HCT116 (cell line): ENCODE measurements at regions not wholly inside any gene's neighbourhood (a gene's known extent, or its start where the extent isn't known, plus 50 kb on each side); places are given as distances from the start of the nearest gene placed in this dataset.

ENCODE experiments used
- ATAC-seq: fragments of 200-7000 bp; cut with Tn5 transposase; 2 replicates; pipeline ENCODE4 v1.9.1; 2020; ENCODE audit warnings: mild to moderate bottlenecking, moderate library complexity
- BruUV-seq: library from RNA; stranded (reverse); fragments of 400-500 nt; replicated peaks from 2 replicates; lab custom pipeline; 2021; lab: Mats Ljungman, UMichigan
- CTCF ChIA-PET: fragments of 300-600 bp; sonication (Branson Sonifier 250); formaldehyde crosslinking; loops from one replicate; lab custom pipeline; 2021; ENCODE audit warnings: antibody characterized with exemption; lab: Charles Lee
- POLR2A ChIA-PET: fragments of 300-600, 350-600 bp; sonication (Branson Sonifier 250); formaldehyde crosslinking; loops from one replicate; lab custom pipeline; 2021; ENCODE audit warnings: antibody characterized with exemption; lab: Charles Lee
- RAD21 ChIA-PET, 2 experiments: fragments of 300-600 bp; sonication (Branson Sonifier 250); formaldehyde crosslinking; loops; one replicate each; lab custom pipeline; 2023; ENCODE audit warnings: low total read pairs in 2 of 2; ENCODE audit not compliant: uncharacterized antibody in 2 of 2, unreplicated experiment in 2 of 2, low non-redundant PET in 1 of 2; lab: Charles Lee
- DNase-seq: peaks from one replicate; pipeline ENCODE4 v3.0.0-alpha.2; 2010; ENCODE audit warnings: low read depth, low spot score
- H2AFZ ChIP-seq: fragments of 200-600 bp; shearing (Covaris generic), sonication (generic); 2 replicates; pipeline ENCODE4 v1.6.1; 2017; ENCODE audit warnings: low read depth, mixed run types, mixed read lengths, antibody characterized with exemption, low read length; ENCODE audit not compliant: poor library complexity, severe bottlenecking
- H3K27ac ChIP-seq: 2 replicates; pipeline ENCODE4 v1.5.1; 2012; ENCODE audit warnings: low read depth, low read length
- H3K27me3 ChIP-seq: fragments of 200-600 bp; sonication (generic); 2 replicates; pipeline ENCODE4 v1.6.1; 2016; ENCODE audit warnings: mixed run types, low read length, mixed read lengths; ENCODE audit not compliant: insufficient read depth
- H3K36me3 ChIP-seq, 2 experiments: fragments of 200-500 bp in 1 of 2; fragments of 200-600 bp in 1 of 2; sonication (Bioruptor generic) in 1 of 2; sonication (generic) in 1 of 2; 2 replicates each; pipeline versions ENCODE4 v1.5.1 to v1.6.1; 2014 to 2016; ENCODE audit warnings: low read length in 2 of 2, inconsistent platforms in 1 of 2, mixed read lengths in 1 of 2, mixed run types in 1 of 2; ENCODE audit not compliant: insufficient read depth in 2 of 2, control insufficient read depth in 1 of 2
- H3K4me1 ChIP-seq, 2 experiments: fragments of 200-600 bp in 1 of 2; sonication (generic) in 1 of 2; 2 replicates each; pipeline versions ENCODE4 v1.5.1 to v1.6.1; 2012 to 2017; ENCODE audit warnings: low read length in 2 of 2, inconsistent platforms in 1 of 2, mild to moderate bottlenecking in 1 of 2, mixed read lengths in 1 of 2, mixed run types in 1 of 2, moderate library complexity in 1 of 2; ENCODE audit not compliant: insufficient read depth in 2 of 2, control insufficient read depth in 1 of 2
- H3K4me2 ChIP-seq: fragments of 200-600 bp; sonication (generic); 2 replicates; pipeline ENCODE4 v1.6.1; 2017; ENCODE audit warnings: mixed run types, low read length, mixed read lengths
- H3K4me3 ChIP-seq, 2 experiments: fragments of 200-600 bp in 1 of 2; sonication (generic) in 1 of 2; replicated peaks in 1 of 2; 2 replicates each; pipeline ENCODE4 v1.5.1; 2011 to 2016; ENCODE audit warnings: low read length in 2 of 2, control low read depth in 1 of 2, low read depth in 1 of 2, mild to moderate bottlenecking in 1 of 2, mixed read lengths in 1 of 2, mixed run types in 1 of 2
- H3K79me2 ChIP-seq: fragments of 200-600 bp; sonication (generic); 2 replicates; pipeline ENCODE4 v1.6.1; 2017; ENCODE audit warnings: mild to moderate bottlenecking, mixed run types, low read length, moderate library complexity, mixed read lengths; ENCODE audit not compliant: insufficient read depth
- H3K9ac ChIP-seq: fragments of 200-600 bp; sonication (generic); 2 replicates; pipeline ENCODE4 v1.6.1; 2016; ENCODE audit warnings: low read length, mixed read lengths
- H3K9me2 ChIP-seq: fragments of 200-600 bp; sonication (generic), shearing (Covaris generic); 2 replicates; pipeline ENCODE4 v1.6.1; 2017; ENCODE audit warnings: mixed run types, mild to moderate bottlenecking, moderate library complexity; ENCODE audit not compliant: insufficient read depth
- H3K9me3 ChIP-seq, 2 experiments: fragments of 200-500 bp in 1 of 2; fragments of 200-600 bp in 1 of 2; sonication (Bioruptor generic) in 1 of 2; sonication (generic) in 1 of 2; 2 replicates each; pipeline ENCODE4 v1.6.1; 2014 to 2017; ENCODE audit warnings: low read length in 2 of 2, mixed read lengths in 2 of 2, inconsistent platforms in 1 of 2, low read depth in 1 of 2, mild to moderate bottlenecking in 1 of 2, mixed run types in 1 of 2, moderate library complexity in 1 of 2; ENCODE audit not compliant: control insufficient read depth in 1 of 2, insufficient read depth in 1 of 2
- H4K20me1 ChIP-seq: fragments of 200-600 bp; sonication (generic), shearing (Covaris generic); 2 replicates; pipeline ENCODE4 v1.6.1; 2017; ENCODE audit warnings: mixed run types, mild to moderate bottlenecking, moderate library complexity; ENCODE audit not compliant: insufficient read depth
- ATF3 ChIP-seq: IDR thresholded peaks from 2 replicates; pipeline ENCODE4 v1.6.1; 2012
- CBX3 ChIP-seq: IDR thresholded peaks from 2 replicates; pipeline ENCODE4 v1.6.1; 2012; ENCODE audit warnings: low read depth
- CEBPB ChIP-seq: IDR thresholded peaks from 2 replicates; pipeline ENCODE4 v1.6.1; 2012; ENCODE audit warnings: low read depth
- EGR1 ChIP-seq: IDR thresholded peaks from 2 replicates; pipeline ENCODE4 v1.6.1; 2012; ENCODE audit warnings: low read depth
- ELF1 ChIP-seq: IDR thresholded peaks from 2 replicates; pipeline ENCODE4 v1.6.1; 2012; ENCODE audit warnings: low read depth, borderline replicate concordance
- EZH2 ChIP-seq: fragments of 200-600 bp; sonication (generic); IDR thresholded peaks from 2 replicates; pipeline ENCODE4 v1.6.1; 2017; ENCODE audit warnings: antibody characterized with exemption, mixed run types
- EZH2phosphoT487 ChIP-seq: fragments of 200-600 bp; IDR thresholded peaks from 2 replicates; pipeline ENCODE4 v1.6.1; 2018; ENCODE audit warnings: antibody characterized with exemption, borderline replicate concordance
- FOSL1 ChIP-seq: IDR thresholded peaks from 2 replicates; pipeline ENCODE4 v1.6.1; 2012; ENCODE audit warnings: low read depth
- JUND ChIP-seq: IDR thresholded peaks from 2 replicates; pipeline ENCODE4 v1.6.1; 2012
- MAX ChIP-seq: IDR thresholded peaks from 2 replicates; pipeline ENCODE4 v1.6.1; 2012
- POLR2A ChIP-seq: IDR thresholded peaks from 2 replicates; pipeline ENCODE4 v1.7.0; 2011; ENCODE audit warnings: borderline replicate concordance; ENCODE audit not compliant: insufficient read depth, insufficient read length; ENCODE audit errors: extremely low read depth
- POLR2AphosphoS5 ChIP-seq: IDR thresholded peaks from 2 replicates; pipeline ENCODE4 v1.6.1; 2011; ENCODE audit warnings: mild to moderate bottlenecking, low read depth, low read length, moderate library complexity
- RAD21 ChIP-seq: IDR thresholded peaks from 2 replicates; pipeline ENCODE4 v1.6.1; 2012; ENCODE audit warnings: low read depth, mild to moderate bottlenecking
- SIN3A ChIP-seq: IDR thresholded peaks from 2 replicates; pipeline ENCODE4 v1.6.1; 2012; ENCODE audit warnings: low read depth
- SP1 ChIP-seq: IDR thresholded peaks from 2 replicates; pipeline ENCODE4 v1.6.1; 2012; ENCODE audit warnings: low read depth
- SRF ChIP-seq: IDR thresholded peaks from 2 replicates; pipeline ENCODE4 v1.6.1; 2012; ENCODE audit warnings: low read depth
- TCF7L2 ChIP-seq: IDR thresholded peaks from 2 replicates; pipeline ENCODE4 v1.7.0; 2011; ENCODE audit warnings: borderline replicate concordance, inconsistent platforms; ENCODE audit not compliant: insufficient read depth, insufficient read length; ENCODE audit errors: extremely low read depth
- YY1 ChIP-seq: IDR thresholded peaks from 2 replicates; pipeline ENCODE4 v1.6.1; 2011; ENCODE audit warnings: low read length, low read depth, moderate library complexity, mild to moderate bottlenecking; ENCODE audit not compliant: insufficient replicate concordance; ENCODE audit errors: extremely low read depth
- ZBTB33 ChIP-seq: IDR thresholded peaks from 2 replicates; pipeline ENCODE4 v1.6.1; 2011; ENCODE audit warnings: mild to moderate bottlenecking, low read length, moderate library complexity; ENCODE audit not compliant: insufficient replicate concordance; ENCODE audit errors: extremely low read depth
- ZNF274 ChIP-seq: fragments of 200-500 bp; sonication (Bioruptor generic); IDR thresholded peaks from 2 replicates; pipeline ENCODE4 v1.6.1; 2014; ENCODE audit warnings: mild to moderate bottlenecking, low read depth, low read length, inconsistent platforms
- intact Hi-C: fragments of 100-400 bp; cut with micrococcal nuclease; formaldehyde crosslinking; loops from 2 replicates; pipeline ENCODE4 v1.10.0; 2022

DNA sequence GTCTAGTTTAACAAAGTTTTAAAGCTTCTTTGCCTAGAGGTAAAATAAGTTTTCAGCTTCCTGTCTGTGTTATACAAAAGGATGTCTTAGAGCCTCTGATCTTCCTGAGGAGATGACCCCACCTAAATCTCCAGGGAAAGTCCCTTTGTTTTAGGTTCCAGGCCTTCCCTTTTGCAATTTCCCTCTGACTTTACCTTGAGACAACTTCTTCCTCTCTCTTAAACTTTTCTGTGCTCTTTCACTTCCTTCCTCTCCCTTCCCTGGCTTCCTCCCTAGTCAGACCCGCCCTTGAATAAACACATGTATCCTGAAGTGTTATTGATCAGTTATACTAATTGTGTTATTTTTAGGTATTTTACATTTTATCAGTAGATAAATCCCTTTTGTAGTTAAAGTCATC is 134.8 kb downstream of the DYRK2 start:
- Histone ChIP-seq H3K79me2 (no peaks in the 10 kb centered on the region), H4K20me1 (no peaks in the 10 kb centered on the region), H3K4me2 (no peak overlapping the region), H3K4me1 (no peaks in the 10 kb centered on the region), H3K27ac (no peak overlapping the region), H3K9me2 (no peaks in the 10 kb centered on the region), H3K9ac (no peak overlapping the region), H2AFZ (no peak overlapping the region), H3K27me3 (no peaks in the 10 kb centered on the region), H3K36me3 (no peaks in the 10 kb centered on the region), H3K4me3 (no peak overlapping the region), H3K9me3 (no peaks in the 10 kb centered on the region)
- no peak for ATAC-seq
- no peak for DNase-seq
- intact Hi-C loops, result no loop called here
- no peak for TF ChIP-seq CEBPB
- no peak for TF ChIP-seq JUND
- TF ChIP-seq SP1, result no peak
- no peak for TF ChIP-seq POLR2AphosphoS5
- TF ChIP-seq SIN3A, result no peak
- TF ChIP-seq CBX3, result no peak
- no peak for TF ChIP-seq ZBTB33
- no peak for TF ChIP-seq EGR1
- TF ChIP-seq MAX, result no peak
- TF ChIP-seq TCF7L2, result no peak
- no peak for TF ChIP-seq ZNF274
- TF ChIP-seq ELF1, result no peak
- TF ChIP-seq FOSL1, result no peak
- TF ChIP-seq EZH2, result no peak
- no peak for TF ChIP-seq RAD21
- TF ChIP-seq POLR2A, result no peak
- no peak for TF ChIP-seq ATF3
- no peak for TF ChIP-seq SRF
- no peak for TF ChIP-seq YY1
- TF ChIP-seq EZH2phosphoT487, result no peak
- POLR2A ChIA-PET, result no interaction called here
- RAD21 ChIA-PET, result no interaction called here
- no TSS peak for BruUV-seq
- CTCF ChIA-PET, result no interaction called here
